Upper lobe of left lung (tissue), 6 donors: ENCODE measurements at regions not wholly inside any gene's neighbourhood (a gene's known extent, or its start where the extent isn't known, plus 50 kb on each side); places are given as distances from the start of the nearest gene placed in this dataset.

Experiments
- ATAC-seq, 2 donors: fragments of 200-7000 bp; cut with Tn5 transposase; one replicate each; pipeline ENCODE4 v1.9.1; 2022; ENCODE audit warnings: mild to moderate bottlenecking in 2 of 2, moderate library complexity in 2 of 2; ENCODE audit not compliant: low FRiP score in 2 of 2
- DNase-seq, 2 donors: peaks; one replicate each; pipeline ENCODE4 v3.0.0-alpha.2; 2019 to 2020
- H3K27ac ChIP-seq, 4 donors: fragments of 200-600 bp; sonication (generic); one replicate each; pipeline ENCODE4 v1.5.1; 2016 to 2019
- H3K27me3 ChIP-seq, 4 donors: fragments of 200-600 bp; sonication (generic); one replicate each; pipeline ENCODE4 v1.5.1; 2017 to 2019
- H3K36me3 ChIP-seq, 4 donors: fragments of 200-600 bp; sonication (generic); one replicate each; pipeline ENCODE4 v1.5.1; 2016 to 2019
- H3K4me1 ChIP-seq, 4 donors: fragments of 200-600 bp; sonication (generic); one replicate each; pipeline ENCODE4 v1.5.1; 2018 to 2019
- H3K4me3 ChIP-seq, 4 donors: fragments of 200-600 bp; sonication (generic); one replicate each; pipeline ENCODE4 v1.5.1; 2017 to 2019; ENCODE audit warnings: mild to moderate bottlenecking in 2 of 4, moderate library complexity in 1 of 4
- H3K9me3 ChIP-seq, 4 donors: fragments of 200-600 bp; sonication (generic); one replicate each; pipeline ENCODE4 v1.5.1; 2018 to 2019
- CTCF ChIP-seq, 6 experiments: fragments of 450-650 bp in 4 of 6; fragments of 200-600 bp in 2 of 6; sonication (generic) in 2 of 6; IDR thresholded peaks; one replicate each; pipeline ENCODE4 v1.5.1; 2016 to 2019; ENCODE audit warnings: antibody characterized with exemption in 6 of 6
- EP300 ChIP-seq, 4 donors: sonication (generic); formaldehyde crosslinking; IDR thresholded peaks; one replicate each; pipeline ENCODE4 v1.5.1; 2017; ENCODE audit warnings: antibody characterized with exemption in 4 of 4, control low read depth in 2 of 4
- POLR2A ChIP-seq, 4 donors: fragments of 450-650 bp; IDR thresholded peaks; one replicate each; pipeline ENCODE4 v1.5.1; 2016 to 2017; ENCODE audit warnings: antibody characterized with exemption in 4 of 4, mild to moderate bottlenecking in 2 of 4
- POLR2AphosphoS5 ChIP-seq, 2 donors: sonication (generic); formaldehyde crosslinking; IDR thresholded peaks; one replicate each; pipeline ENCODE4 v1.5.1; 2017; ENCODE audit warnings: antibody characterized with exemption in 2 of 2
- WGBS, 2 donors: methylation state at CpG; one replicate each; pipeline ENCODE4 v1.1.5; 2017 to 2018; 5-methylcytosine and 5-hydroxymethylcytosine counted together
- donor health status: DM: no; HTN: no; CAD: no; lungs with moderate emphysema.
- donor health status: DM: no; HTN: yes; CAD: no; lungs with severe emphysema.

- no peaks in the 10 kb centered on the region for H3K36me3 ChIP-seq
- no peak overlapping the region for H3K27ac ChIP-seq
- DNase-seq (no peak), ATAC-seq (no peak)
- no peaks in the 10 kb centered on the region for H3K4me1 ChIP-seq
- no peaks in the 10 kb centered on the region for H3K27me3 ChIP-seq
- no peaks in the 10 kb centered on the region for H3K9me3 ChIP-seq
- TF ChIP-seq EP300 (IDR thresholded peaks at IDR 0.05): no peak
- no peak for TF ChIP-seq CTCF (IDR thresholded peaks at IDR 0.05)
- no peak for TF ChIP-seq POLR2A (IDR thresholded peaks at IDR 0.05)
- 63 to 76% methylated on average over 1 of the region's 1 CpG for WGBS, 2 donors
- no peak overlapping the region for H3K4me3 ChIP-seq
Measured at GRCh38 chr4:104169437-104169836, 325.3 kb downstream of the CXXC4 start.

GRCh38 chr4:104166749-104167148 lies 327.9 kb downstream of the CXXC4 start:
- H3K27me3 ChIP-seq: no peaks in the 10 kb centered on the region
- H3K4me1 ChIP-seq: no peaks in the 10 kb centered on the region
- ATAC-seq: no peak
- no peak for DNase-seq
- H3K9me3 ChIP-seq: no peaks in the 10 kb centered on the region
- no peak for TF ChIP-seq CTCF (IDR thresholded peaks at IDR 0.05)
- TF ChIP-seq POLR2A (IDR thresholded peaks at IDR 0.05): no peak
- WGBS, 2 donors: 39 to 59% methylated on average over 1 of the region's 1 CpG
- no peak overlapping the region for H3K27ac ChIP-seq
- H3K4me3 ChIP-seq: no peak overlapping the region
- no peaks in the 10 kb centered on the region for H3K36me3 ChIP-seq

GRCh38 chr4:104163820-104164219 lies 330.9 kb downstream of the CXXC4 start:
- Histone ChIP-seq H3K4me1 (no peaks in the 10 kb centered on the region), H3K4me3 (no peak overlapping the region), H3K9me3 (no peaks in the 10 kb centered on the region), H3K36me3 (no peaks in the 10 kb centered on the region), H3K27me3 (no peaks in the 10 kb centered on the region), H3K27ac (no peak overlapping the region)
- no peak for DNase-seq
- no peak for TF ChIP-seq CTCF (IDR thresholded peaks at IDR 0.05)
- no peak for TF ChIP-seq EP300 (IDR thresholded peaks at IDR 0.05)
- no peak for ATAC-seq
- WGBS, 2 donors: 39 to 40% methylated on average over 1 of the region's 1 CpG

GRCh38 chr4:104146048-104146447 lies 348.6 kb downstream of the CXXC4 start:
- H3K9me3 ChIP-seq: no peaks in the 10 kb centered on the region
- H3K4me1 ChIP-seq: no peaks in the 10 kb centered on the region
- H3K4me3 ChIP-seq: no peak overlapping the region
- DNase-seq (no peak), ATAC-seq (no peak)
- WGBS, 2 donors: 92 to 96% methylated on average over 1 of the region's 1 CpG
- H3K36me3 ChIP-seq: no peaks in the 10 kb centered on the region
- H3K27me3 ChIP-seq: no peaks in the 10 kb centered on the region
- TF ChIP-seq POLR2AphosphoS5 (IDR thresholded peaks at IDR 0.05) (no peak), CTCF (IDR thresholded peaks at IDR 0.05) (no peak), EP300 (IDR thresholded peaks at IDR 0.05) (no peak), POLR2A (IDR thresholded peaks at IDR 0.05) (no peak)
- no peak overlapping the region for H3K27ac ChIP-seq

- 73 to 92% methylated on average over 1 of the region's 1 CpG for WGBS, 2 donors
- H3K36me3 ChIP-seq: no peaks in the 10 kb centered on the region
- DNase-seq (no peak), ATAC-seq (no peak)
- H3K9me3 ChIP-seq: no peaks in the 10 kb centered on the region
- TF ChIP-seq POLR2AphosphoS5 (IDR thresholded peaks at IDR 0.05): no peak
- no peak for TF ChIP-seq EP300 (IDR thresholded peaks at IDR 0.05)
- TF ChIP-seq CTCF (IDR thresholded peaks at IDR 0.05): no peak
- TF ChIP-seq POLR2A (IDR thresholded peaks at IDR 0.05): no peak
- H3K4me1 ChIP-seq: no peaks in the 10 kb centered on the region
- no peak overlapping the region for H3K27ac ChIP-seq
- no peak overlapping the region for H3K4me3 ChIP-seq
- H3K27me3 ChIP-seq: no peaks in the 10 kb centered on the region
Measured at GRCh38 chr4:104138116-104138515, 356.6 kb downstream of the CXXC4 start.
